HG02623 (cell line): ENCODE measurements at regions not wholly inside any gene's neighbourhood (a gene's known extent, or its start where the extent isn't known, plus 50 kb on each side); places are given as distances from the start of the nearest gene placed in this dataset.
A peak's percentile ranks its signal among the peaks of the same experiment; 100 is the strongest.

Experiments
- ATAC-seq: cut with Tn5 transposase; IDR thresholded peaks from one replicate; pipeline ENCODE4 v1.9.1; 2021; ENCODE audit warnings: moderate library complexity; ENCODE audit not compliant: unreplicated experiment

DNA sequence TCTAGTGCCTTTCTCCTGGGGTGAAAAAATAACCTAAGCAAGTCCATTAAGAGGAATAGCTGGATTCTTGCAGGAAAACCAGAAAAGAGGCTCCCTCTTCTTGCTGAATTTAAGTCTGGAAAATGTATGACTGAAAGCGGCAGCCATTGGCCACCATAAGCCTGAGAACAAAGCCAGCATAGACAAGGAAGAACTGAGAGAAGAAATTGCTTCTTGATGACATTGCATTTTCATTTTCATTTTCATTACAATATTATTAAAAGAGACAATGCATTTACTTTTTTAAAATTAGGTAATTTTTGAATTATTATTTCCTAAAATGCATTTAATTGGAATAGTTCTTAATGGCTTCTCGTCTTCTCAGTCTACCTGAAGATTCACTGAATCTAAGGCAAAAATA lies 1157.5 kb upstream of the ZEB2 start:
- ATAC-seq, result no peak

- ATAC-seq, result no peak
These were observed 1154.8 kb upstream of the ZEB2 start for GRCh38 chr2:145674705-145675104.

- no peak for ATAC-seq
These were observed 1149.4 kb upstream of the ZEB2 start for GRCh38 chr2:145669301-145669700.

DNA sequence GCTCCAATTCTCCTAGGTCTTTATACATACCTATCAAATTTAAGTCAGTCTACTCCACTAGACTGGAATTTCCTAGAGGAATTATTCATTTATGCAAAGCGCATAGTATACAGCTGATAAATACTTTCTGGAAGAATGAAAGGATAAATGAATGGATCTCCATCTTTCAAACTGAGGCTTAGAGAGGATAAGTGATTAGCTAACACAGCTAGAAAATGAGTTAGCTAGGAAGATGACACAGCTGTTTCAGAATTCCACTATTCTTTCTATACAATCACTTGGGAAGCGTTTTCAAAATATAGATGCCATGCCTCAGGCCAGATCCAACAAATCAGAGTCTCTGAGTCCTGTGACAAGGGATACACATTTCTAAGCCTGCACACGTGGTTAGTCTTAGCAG lies 1146.6 kb upstream of the ZEB2 start:
- ATAC-seq, result no peak

- ATAC-seq, result no peak
These were observed 1137.3 kb upstream of the ZEB2 start for GRCh38 chr2:145657265-145657664.

GRCh38 chr2:145655165-145655765 lies 1135.3 kb upstream of the ZEB2 start:
- no peak for ATAC-seq

DNA sequence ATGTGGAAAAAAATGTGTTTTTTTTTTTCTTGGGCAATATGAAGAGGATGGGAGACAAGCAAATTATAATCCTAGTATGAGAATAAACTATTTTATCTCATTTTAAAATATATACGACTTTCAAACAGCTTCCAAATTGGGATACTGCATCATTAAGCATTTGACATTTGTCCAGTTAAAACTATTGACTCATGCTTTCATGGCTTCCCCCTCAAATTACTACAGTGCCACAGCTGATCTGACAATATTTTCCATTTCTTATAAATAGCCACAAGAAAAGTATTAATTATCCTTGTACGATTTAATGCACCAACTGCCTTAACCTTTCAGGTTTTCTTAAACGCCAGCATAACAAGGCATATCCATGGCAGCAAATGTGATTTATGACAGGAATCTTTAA lies 1134.8 kb upstream of the ZEB2 start:
- ATAC-seq, result no peak

- no peak for ATAC-seq
These were observed 1134.2 kb upstream of the ZEB2 start for GRCh38 chr2:145654156-145654555.

- ATAC-seq, result no peak
These were observed 1133.6 kb upstream of the ZEB2 start for GRCh38 chr2:145653553-145653952.

DNA sequence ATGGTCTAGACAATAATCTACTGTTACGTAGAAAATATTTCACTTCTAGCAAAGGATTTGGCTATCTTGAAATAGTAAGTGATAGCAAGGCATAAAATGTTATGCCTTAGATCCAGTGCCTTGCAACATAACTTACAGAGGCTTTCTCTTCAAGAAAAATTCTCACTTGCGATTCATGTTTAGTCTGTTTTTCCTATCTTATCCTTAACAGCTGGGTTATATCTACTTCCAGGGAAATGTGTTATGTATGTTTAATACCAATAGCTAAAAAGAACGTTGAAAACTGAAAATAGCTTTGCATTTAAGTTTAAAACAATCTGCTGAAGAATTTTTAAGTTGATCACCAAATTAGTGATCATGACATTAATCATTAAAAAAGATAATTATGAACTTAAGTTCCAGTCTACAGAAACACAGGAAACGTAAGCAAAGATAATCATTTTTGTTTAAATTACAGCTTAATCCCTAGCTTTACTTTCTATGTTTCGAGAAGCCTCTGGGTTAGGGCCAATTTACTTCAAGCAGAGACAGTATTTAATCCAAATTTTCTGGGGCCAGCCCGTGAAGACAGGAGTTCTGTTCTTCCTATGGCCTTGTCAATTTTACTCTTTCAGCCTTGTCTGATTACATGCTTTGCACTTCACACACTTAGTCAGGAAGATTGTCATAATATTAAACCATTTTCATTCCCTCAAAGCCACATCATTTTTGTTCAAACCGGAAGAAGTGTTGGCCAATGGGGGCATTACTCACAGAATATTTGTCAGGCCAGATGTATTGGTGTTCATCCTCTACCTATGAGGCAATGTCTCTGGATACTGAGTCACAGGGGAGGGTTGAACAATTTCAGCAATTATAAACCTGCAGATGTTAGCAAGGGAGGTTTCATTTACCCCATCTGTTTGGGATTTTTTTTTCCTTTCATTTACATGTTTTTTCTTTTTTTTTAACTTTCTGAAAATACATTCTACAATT lies 1132.9 kb upstream of the ZEB2 start:
- no peak for ATAC-seq

- no peak for ATAC-seq
These were observed 1132.1 kb upstream of the ZEB2 start for GRCh38 chr2:145652036-145652435.

DNA sequence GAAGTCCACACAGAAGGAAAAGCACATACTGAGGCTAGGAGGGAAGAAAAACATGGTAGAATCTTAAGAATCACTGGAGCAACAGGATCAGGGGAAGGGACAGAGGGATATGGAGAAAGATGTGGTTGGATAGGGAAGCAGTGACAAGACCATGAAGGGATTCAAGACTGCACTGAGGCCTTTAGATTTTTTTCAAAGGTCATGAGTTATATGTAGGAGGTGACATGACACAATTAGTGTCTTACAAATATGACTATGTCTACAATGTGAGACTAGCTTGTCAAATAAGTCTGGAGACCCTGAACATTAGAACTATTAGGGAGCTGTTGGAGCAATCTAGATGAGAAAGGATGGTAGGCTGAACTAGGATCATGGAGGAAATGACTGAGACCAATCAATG lies 1130.3 kb upstream of the ZEB2 start:
- ATAC-seq, result no peak

DNA sequence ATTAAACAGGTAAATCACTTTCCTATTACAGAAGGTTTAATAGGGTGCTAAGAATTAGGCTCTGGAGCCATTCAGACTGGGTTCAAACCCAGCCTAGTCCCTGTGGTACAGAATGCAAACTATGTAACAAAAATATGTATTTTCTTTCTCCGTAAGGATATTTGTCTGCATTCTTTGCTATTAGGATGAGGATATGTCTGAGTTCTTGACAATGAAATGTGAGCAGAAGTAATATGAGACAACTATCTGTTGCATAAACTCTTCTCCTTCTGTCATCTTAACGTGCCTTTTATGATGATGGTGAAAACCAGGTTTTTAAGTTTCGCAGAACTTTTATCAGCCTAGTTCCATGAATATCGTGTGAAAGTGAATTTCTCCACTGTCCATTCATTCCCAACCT lies 1129.1 kb upstream of the ZEB2 start:
- no peak for ATAC-seq

- peak; percentile 99 for ATAC-seq
These were observed 1124.9 kb upstream of the ZEB2 start for GRCh38 chr2:145644820-145645302.

GRCh38 chr2:145638675-145639074 lies 1118.8 kb upstream of the ZEB2 start:
- peak; percentile 79 for ATAC-seq

DNA sequence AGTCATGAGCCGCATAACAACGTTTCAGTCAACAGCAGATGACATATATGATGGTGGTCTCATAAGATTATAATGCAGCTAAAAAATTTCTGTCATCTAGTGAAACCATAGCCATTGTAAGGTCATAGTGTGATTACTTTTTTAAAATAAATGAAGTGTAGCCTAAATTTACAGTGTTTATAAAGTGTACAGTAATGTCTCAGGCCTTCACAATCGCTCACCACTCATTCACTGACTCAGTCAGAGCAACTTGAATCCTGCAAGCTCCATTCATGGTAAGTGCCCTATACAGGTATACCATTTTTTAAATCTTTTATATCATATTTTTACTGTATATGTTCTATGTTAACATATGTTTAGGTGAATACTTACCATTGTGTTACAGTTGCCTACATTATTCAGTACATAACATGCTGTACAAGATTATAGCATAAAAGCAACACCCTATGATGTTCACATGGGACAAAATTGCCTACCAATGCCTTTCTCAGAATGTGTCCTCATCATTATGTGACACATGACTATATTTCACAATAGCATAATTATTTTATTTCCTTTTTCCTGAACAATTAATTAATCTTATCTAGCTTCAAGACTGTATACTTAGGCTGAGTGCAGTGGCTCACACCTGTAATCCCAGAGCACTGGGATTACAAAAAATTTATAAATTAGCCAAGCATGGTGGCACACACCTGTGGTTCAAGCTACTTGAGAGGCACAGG lies 1115.9 kb upstream of the ZEB2 start:
- no peak for ATAC-seq

GRCh38 chr2:145631561-145631960 lies 1111.6 kb upstream of the ZEB2 start:
- ATAC-seq, result no peak

- ATAC-seq, result no peak
These were observed 1106.4 kb upstream of the ZEB2 start for GRCh38 chr2:145626301-145626700.

- no peak for ATAC-seq
These were observed 1105.2 kb upstream of the ZEB2 start for GRCh38 chr2:145625111-145625510.

DNA sequence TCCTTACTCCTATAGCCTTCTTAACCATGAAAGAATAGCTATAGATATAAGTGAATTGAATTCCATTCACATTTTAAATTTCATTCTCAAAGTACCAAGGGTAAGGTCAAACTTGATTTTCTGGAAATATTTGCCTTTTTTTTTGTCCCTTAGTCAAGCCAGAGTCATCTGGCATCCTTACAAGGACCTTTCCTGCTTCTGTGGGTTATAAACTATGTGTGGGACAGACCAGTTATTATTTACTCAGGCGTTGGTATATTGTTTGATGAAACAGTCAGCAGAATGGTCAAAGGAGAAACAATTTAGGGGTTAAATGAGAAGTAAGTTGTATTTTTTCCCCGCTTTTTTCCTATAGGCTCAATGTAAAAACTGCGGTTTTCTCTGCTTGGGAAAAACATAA lies 1103.2 kb upstream of the ZEB2 start:
- ATAC-seq, result no peak

GRCh38 chr2:145622285-145622684 lies 1102.4 kb upstream of the ZEB2 start:
- no peak for ATAC-seq

GRCh38 chr2:145617906-145618305 lies 1098.0 kb upstream of the ZEB2 start:
- no peak for ATAC-seq
